ENCODE measurements at regions not wholly inside any gene's neighbourhood (a gene's known extent, or its start where the extent isn't known, plus 50 kb on each side); places are given as distances from the start of the nearest gene placed in this dataset.

DNA sequence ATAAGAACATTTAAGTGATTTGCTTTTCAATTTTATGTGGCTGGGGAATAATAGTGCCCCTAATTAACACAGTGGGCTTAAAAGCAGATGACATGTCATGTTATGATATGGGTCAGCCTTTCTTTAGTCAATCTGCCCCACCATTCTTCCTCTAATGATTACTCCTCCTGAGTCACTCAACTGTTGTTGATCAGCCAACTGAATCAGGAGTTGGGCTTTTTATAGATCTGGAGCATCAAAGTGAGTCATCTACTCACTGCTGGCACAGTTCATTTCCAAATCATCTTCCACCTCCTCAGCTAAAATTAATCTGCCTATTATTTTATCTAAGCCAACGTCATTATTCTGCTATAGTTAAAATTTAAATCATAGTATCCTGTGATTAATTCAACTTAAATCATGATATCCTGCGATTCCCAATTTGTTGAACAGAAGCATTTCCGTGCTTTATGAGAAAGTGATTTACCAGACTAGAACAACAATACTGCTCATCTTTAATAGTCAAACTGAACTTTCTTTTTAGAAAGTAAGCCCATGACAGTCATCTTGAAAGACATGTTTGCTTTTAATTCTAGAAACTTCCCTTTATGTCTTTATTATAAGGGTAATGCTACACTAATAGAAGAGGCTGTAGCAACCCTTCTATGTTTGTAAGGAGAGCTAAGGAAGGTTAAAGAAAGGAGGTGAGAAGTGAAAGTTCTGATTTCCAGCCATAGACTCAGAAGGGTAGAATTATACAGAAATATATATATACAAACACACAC, 551.4 kb downstream of the TBC1D4 start:
- no peak for DNase-seq

GRCh38 chr13:74929436-74929835, 552.5 kb downstream of the TBC1D4 start:
- no peak for DNase-seq

- DNase-seq, result no peak
Observed at GRCh38 chr13:74927823-74928222, 554.1 kb downstream of the TBC1D4 start.

DNA sequence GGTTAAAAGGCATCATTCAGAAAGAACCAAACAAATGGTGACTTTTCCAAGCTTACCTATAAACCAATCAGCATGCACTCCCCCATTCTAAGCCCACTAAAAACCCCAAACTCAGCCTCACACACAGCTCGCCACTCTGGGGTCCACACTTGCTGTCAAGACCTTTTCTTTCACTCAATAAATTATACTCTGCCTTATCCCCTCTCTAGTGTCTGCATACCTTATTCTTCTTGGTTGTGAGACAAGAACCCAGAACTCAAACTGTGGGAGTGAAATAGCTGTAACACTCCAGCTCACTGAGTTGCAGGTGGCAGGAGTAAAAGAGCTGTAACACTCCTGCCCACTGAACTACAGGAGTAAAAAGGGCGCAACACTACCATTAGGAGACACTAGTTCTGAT, 559.0 kb downstream of the TBC1D4 start:
- DNase-seq, result no peak

GRCh38 chr13:74921326-74921725, 560.6 kb downstream of the TBC1D4 start:
- no peak for DNase-seq

DNA sequence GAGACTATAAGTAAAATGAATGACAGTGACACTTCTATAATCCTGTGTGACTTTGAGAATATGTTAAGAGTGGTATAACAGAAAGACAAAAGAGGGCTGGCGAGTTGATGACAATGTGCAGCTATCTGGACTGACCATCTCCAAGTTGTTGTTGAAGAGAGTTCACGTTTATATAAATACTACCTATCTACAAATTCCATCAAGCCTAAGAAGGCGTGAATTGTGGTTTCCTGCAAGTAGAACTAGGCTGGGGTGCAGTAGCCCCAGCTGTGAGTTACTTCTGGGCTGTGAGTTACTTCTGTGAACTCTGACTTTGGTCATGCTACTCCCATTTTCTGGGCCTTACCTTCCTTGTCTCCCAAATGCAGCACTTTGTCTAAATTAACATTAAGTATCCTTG, 561.0 kb downstream of the TBC1D4 start:
- DNase-seq, result no peak

DNA sequence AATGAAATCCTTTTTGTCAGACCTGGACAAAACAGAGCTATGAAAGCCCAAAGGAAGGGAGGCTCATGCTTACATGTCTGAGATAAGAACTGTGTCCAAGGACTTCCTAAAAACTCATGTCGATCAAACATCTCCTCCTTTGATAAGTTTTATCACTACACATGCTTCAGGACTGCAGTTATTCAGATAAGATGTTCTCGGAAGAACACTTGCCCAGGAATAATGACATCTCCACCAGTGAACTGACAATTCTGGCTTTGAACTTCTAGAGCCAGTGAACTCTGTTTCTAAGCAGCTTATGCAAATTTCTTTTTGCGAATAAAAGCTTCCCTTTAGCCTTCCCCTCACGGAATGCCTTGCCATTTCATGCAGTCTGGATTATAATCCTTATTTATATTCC, 561.6 kb downstream of the TBC1D4 start:
- DNase-seq, result no peak

GRCh38 chr13:74919914-74920313, 562.1 kb downstream of the TBC1D4 start:
- no peak for DNase-seq

DNA sequence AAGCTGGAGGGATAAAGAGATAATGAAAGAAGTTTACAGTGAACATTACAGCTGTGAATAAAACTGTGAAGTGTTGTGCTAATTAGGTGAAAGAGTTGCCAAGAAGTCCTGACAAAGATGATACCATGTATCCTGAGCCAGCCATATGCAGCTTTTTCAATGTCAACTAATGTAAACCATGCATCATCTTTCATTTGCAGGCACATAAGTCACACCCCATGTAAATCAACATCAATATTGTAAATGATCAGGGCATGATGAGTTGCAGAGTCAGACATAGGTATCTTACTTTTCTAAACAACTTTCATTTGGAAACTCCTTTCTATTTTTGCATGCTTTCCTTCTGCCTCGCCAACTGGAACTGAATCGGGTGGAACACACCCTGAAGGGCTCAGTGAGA, 569.1 kb downstream of the TBC1D4 start:
- no peak for DNase-seq

- DNase-seq, result no peak
Observed at GRCh38 chr13:74910415-74910814, 571.6 kb downstream of the TBC1D4 start.

GRCh38 chr13:74907788-74908187, 574.2 kb downstream of the TBC1D4 start:
- DNase-seq, result no peak

DNA sequence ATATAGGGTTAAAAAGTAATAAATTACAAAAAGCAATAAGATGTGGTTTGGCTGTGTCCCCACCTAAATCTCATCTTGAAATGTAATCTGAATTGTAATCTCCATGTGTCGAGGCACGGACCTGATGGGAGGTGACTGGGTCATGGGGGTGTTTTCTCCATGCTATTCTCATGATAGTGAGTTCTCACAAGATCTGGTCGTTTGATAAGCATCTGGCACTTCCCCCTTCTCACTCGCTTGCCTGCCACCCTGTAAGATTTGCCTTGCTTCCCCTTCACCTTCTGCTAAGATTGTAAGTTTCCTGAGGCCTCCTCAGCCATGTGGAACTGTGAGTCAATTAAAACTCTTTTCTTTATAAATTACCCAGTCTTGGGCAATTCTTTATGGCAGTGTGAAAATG, 577.4 kb downstream of the TBC1D4 start:
- no peak for DNase-seq

DNA sequence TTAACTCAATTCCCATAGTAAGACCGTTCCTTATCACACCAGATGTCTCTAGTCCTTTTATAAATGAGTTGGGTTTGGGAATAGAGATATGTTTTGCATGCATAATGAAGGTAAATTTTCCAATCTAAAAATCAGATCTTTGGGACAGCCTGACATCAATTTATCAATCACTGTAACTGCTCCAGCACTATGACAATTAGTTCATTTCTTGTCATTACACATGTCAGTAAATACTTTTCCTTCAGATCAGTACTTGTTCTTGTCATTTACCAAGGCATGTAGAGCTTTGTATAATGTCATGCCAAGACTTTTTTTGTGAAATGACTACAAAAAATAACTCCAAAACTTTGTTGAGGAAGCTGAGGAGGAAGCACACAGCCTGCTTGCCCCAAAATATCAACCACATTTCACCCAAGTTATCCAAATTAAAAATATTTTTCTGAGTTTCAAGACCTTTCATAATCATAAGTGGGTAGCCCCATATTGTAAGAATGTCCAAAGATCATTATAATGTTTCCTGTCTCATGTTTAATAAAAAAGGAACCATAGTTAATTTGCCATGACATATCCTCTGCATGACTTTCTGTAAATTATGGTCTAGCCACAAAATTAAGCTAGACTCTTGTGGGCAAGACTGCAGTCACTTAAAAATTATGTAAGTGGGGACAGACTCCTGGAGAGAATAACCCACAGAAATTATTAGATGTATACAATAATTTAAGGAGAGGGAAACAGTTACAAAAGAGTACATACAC, 586.8 kb downstream of the TBC1D4 start:
- no peak for DNase-seq

DNA sequence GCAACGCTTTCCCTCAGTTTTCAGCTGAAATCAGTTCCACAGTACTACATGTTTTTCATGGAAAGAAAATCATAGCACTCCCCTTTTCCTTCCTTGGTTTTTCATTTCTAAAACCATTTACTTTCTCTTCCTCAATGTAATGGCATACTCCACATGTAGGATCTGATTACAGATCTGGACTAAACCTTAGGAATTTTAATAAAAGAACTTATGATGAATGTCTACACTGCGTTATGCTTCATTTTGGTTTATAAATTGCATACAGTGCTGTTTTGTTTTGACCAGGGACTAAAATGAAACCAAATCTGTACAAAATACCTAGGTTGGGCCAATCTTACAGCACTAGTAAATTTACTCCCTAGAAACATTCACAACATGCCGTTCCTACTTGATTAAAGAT, 589.9 kb downstream of the TBC1D4 start:
- no peak for DNase-seq

GRCh38 chr13:74891610-74892009, 590.4 kb downstream of the TBC1D4 start:
- no peak for DNase-seq

DNA sequence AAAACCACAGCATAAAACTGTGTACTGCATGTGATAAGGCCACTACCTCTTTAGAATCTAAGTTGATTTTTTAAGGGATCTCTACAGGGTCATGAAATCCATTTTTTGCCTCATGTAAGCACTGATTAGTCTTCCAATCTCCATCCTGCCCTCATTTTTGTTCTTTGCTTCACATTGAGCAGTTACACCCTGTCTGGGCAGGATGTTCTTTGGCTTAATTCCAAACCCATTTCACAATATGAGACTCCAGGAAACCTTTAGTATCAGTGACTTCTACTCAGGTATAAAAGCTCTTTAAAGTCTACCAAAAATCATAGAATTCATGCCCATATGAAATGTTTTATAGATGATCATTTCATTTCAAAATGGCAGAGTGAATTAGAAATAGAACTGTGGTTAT, 592.6 kb downstream of the TBC1D4 start:
- DNase-seq, result no peak

- no peak for DNase-seq
Observed at GRCh38 chr13:74886502-74886901, 595.5 kb downstream of the TBC1D4 start.

DNA sequence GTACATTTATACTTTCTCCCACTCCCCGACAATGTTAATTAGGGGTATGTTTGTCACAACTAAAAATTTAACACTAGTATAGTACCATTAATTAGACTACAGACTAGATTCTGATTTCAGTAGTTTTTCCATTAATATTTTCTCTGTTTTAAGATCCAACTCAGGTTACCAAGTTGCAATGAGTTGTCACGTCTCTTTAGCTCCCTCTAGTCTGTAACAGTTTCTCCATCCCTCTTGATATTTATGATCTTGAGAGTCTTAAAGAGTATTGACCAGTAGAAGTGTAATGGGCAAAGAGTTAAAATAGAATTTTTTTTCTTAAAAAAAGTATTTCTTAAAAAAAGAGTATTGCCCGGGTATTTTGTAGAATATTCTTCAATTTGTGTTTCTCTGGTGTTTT, 598.1 kb downstream of the TBC1D4 start:
- DNase-seq, result no peak

GRCh38 chr13:74871369-74872070, 610.4 kb downstream of the TBC1D4 start:
- no peak for DNase-seq

- DNase-seq, result no peak
Observed at GRCh38 chr13:74870865-74871264, 611.1 kb downstream of the TBC1D4 start.

- DNase-seq, result no peak
Observed at GRCh38 chr13:74869846-74870245, 612.1 kb downstream of the TBC1D4 start.

DNA sequence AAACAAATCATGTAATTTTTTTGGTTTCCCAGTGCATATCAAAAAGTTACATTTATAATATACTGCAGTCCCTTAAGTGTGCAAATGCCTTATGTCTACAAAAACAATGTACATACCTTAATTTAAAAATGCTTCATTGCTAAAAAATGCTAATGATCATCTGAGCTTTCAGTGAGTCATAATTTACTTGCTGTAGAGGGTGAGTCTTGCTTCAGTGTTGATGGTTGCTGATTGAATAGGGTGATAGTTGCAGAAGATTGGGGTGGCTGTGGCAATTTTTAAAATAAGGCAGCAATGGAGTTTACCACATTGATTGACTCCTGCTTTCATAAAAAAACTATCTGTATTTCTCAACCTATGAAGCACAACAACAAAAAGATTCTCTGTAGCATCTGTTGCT, 613.9 kb downstream of the TBC1D4 start:
- no peak for DNase-seq

DNA sequence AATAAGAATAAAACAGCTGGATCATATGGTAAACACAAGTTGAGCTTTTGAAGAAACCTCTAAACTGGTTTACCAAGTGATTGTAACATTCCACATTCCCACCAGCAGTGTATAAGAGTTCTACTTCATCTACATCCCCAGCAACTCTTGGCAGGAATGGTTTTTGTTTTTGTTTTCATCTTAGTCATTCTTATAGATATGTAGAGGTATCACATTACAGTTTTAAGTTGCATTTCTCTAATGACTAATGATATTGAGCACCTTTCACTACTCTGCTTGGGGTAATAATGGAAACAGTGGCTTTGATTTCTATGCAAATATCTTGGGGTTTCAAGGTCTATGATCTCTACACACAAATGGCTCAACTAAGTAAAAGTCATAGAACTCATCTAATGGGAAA, 614.5 kb downstream of the TBC1D4 start:
- DNase-seq, result no peak

DNA sequence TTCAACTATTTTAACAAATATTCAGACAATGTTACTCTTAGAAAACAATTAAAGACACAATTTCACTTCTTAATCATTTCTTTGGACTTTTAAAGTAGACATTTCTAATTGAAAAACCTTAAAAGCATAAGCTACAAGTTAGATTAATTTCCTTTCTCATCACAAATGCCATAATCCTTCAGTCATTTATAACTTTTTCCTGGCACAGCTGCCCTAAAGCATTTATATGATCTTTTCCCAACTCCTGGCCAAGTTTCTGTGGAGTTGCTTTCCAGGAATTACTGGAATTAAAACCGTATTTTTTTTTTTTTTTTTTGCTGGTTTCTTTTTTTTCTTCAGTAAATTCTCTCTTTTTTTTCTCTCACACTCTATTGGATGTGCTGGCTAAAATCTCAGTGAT, 615.9 kb downstream of the TBC1D4 start:
- DNase-seq, result no peak

Data from NCI-H1694 treated with DMSO at 0.1 percent for 48 hours (cell line).